Fibroblast of lung (primary cell): ENCODE measurements at regions not wholly inside any gene's neighbourhood (a gene's known extent, or its start where the extent isn't known, plus 50 kb on each side); places are given as distances from the start of the nearest gene placed in this dataset.

Experiments
- DNase-seq, 2 donors: peaks; one replicate each; pipeline versions ENCODE4 v3.0.0 to v3.0.0-alpha.2; 2010; ENCODE audit warnings: low read depth in 2 of 2
- H2AFZ ChIP-seq: 2 replicates; pipeline ENCODE4 v1.5.1; 2012; ENCODE audit warnings: low read length, control low read depth, inconsistent platforms
- H3K27ac ChIP-seq: 2 replicates; pipeline ENCODE4 v1.5.1; 2011; ENCODE audit warnings: low read length, control low read depth; ENCODE audit not compliant: insufficient read depth
- H3K27me3 ChIP-seq: 2 replicates; pipeline ENCODE4 v1.5.1; 2011; ENCODE audit warnings: mild to moderate bottlenecking, low read length; ENCODE audit not compliant: control insufficient read depth, insufficient read depth
- H3K36me3 ChIP-seq: 2 replicates; pipeline ENCODE4 v1.5.1; 2011; ENCODE audit warnings: low read length; ENCODE audit not compliant: control insufficient read depth, insufficient read depth
- H3K4me1 ChIP-seq: 2 replicates; pipeline ENCODE4 v1.5.1; 2011; ENCODE audit warnings: low read length; ENCODE audit not compliant: control insufficient read depth, insufficient read depth; ENCODE audit errors: extremely low read depth
- H3K4me2 ChIP-seq: 2 replicates; pipeline ENCODE4 v1.5.1; 2011; ENCODE audit warnings: low read length, control low read depth; ENCODE audit not compliant: insufficient read depth; ENCODE audit errors: extremely low read depth
- H3K4me3 ChIP-seq, 4 experiments: fragments of 200-600 bp in 1 of 4; sonication (generic) in 1 of 4; replicated peaks in 1 of 4; 2 replicates each; pipeline ENCODE4 v1.5.1; 2011 to 2016; ENCODE audit warnings: low read length in 4 of 4, low read depth in 3 of 4, mild to moderate bottlenecking in 3 of 4, control low read depth in 2 of 4, inconsistent platforms in 1 of 4, mixed read lengths in 1 of 4; ENCODE audit not compliant: insufficient read depth in 1 of 4; ENCODE audit errors: control extremely low read depth in 1 of 4
- H3K79me2 ChIP-seq: 2 replicates; pipeline ENCODE4 v1.5.1; 2012; ENCODE audit warnings: mild to moderate bottlenecking, low read length, inconsistent platforms; ENCODE audit not compliant: control insufficient read depth, insufficient read depth
- H3K9ac ChIP-seq: 2 replicates; pipeline ENCODE4 v1.5.1; 2011; ENCODE audit warnings: mild to moderate bottlenecking, low read length, control low read depth; ENCODE audit not compliant: insufficient read depth
- H3K9me3 ChIP-seq: 2 replicates; pipeline ENCODE4 v1.5.1; 2012; ENCODE audit warnings: low read depth, low read length; ENCODE audit not compliant: control insufficient read depth, insufficient read depth
- H4K20me1 ChIP-seq: 2 replicates; pipeline ENCODE4 v1.5.1; 2011; ENCODE audit warnings: low read length; ENCODE audit not compliant: control insufficient read depth, insufficient read depth; ENCODE audit errors: extremely low read depth
- CTCF ChIP-seq, 2 donors: IDR thresholded peaks in 1 of 2; conservative IDR thresholded peaks in 1 of 2; 1 replicate in 1 of 2; 2 replicates in 1 of 2; pipeline ENCODE4 v1.5.1; 2011 to 2012; ENCODE audit warnings: low read length in 2 of 2, control low read depth in 1 of 2, inconsistent platforms in 1 of 2, low read depth in 1 of 2, mild to moderate bottlenecking in 1 of 2
- EZH2 ChIP-seq: IDR thresholded peaks from 2 replicates; pipeline ENCODE4 v1.5.1; 2012; ENCODE audit warnings: low read length, control low read depth, mild to moderate bottlenecking; ENCODE audit errors: missing control alignments

- H3K27ac ChIP-seq = no peak overlapping the region
- TF ChIP-seq CTCF (conservative IDR thresholded peaks at IDR 0.05 in 1 of 2, IDR thresholded peaks at IDR 0.05 in 1 of 2; ENCODE audit: low read depth in 1 of 2, low read length in 2 of 2) (no peak), EZH2 (no peak)
These were observed 411.2 kb downstream of the DTHD1 start for GRCh38 chr4:36692586-36692985.

GRCh38 chr4:36702245-36702644 is 420.8 kb downstream of the DTHD1 start:
- no peaks in the 10 kb centered on the region for H3K27me3 ChIP-seq
- no peaks in the 10 kb centered on the region for H3K4me1 ChIP-seq
- H3K4me2 ChIP-seq = no peak overlapping the region
- DNase-seq = no peak
- H3K36me3 ChIP-seq = no peaks in the 10 kb centered on the region
- no peaks in the 10 kb centered on the region for H3K9me3 ChIP-seq
- H2AFZ ChIP-seq = no peak overlapping the region
- H3K9ac ChIP-seq = no peak overlapping the region
- no peaks in the 10 kb centered on the region for H4K20me1 ChIP-seq
- H3K79me2 ChIP-seq = no peaks in the 10 kb centered on the region
- no peak overlapping the region for H3K27ac ChIP-seq
- TF ChIP-seq CTCF (conservative IDR thresholded peaks at IDR 0.05 in 1 of 2, IDR thresholded peaks at IDR 0.05 in 1 of 2; ENCODE audit: low read depth in 1 of 2, low read length in 2 of 2) (no peak), EZH2 (no peak)
- H3K4me3 ChIP-seq = no peak overlapping the region

More at GRCh38 chr4:36692586-36692985, 411.2 kb downstream of the DTHD1 start:
- Histone ChIP-seq H2AFZ (no peak overlapping the region), H3K9me3 (no peaks in the 10 kb centered on the region), H3K4me1 (no peaks in the 10 kb centered on the region), H3K4me2 (no peak overlapping the region), H3K4me3 (no peak overlapping the region), H3K36me3 (no peaks in the 10 kb centered on the region), H3K79me2 (no peaks in the 10 kb centered on the region), H4K20me1 (no peaks in the 10 kb centered on the region), H3K9ac (no peak overlapping the region), H3K27me3 (no peaks in the 10 kb centered on the region)
- no peak for DNase-seq

- Histone ChIP-seq H2AFZ (no peak overlapping the region), H3K79me2 (no peaks in the 10 kb centered on the region), H3K9ac (no peak overlapping the region), H3K9me3 (no peaks in the 10 kb centered on the region), H3K36me3 (no peaks in the 10 kb centered on the region), H3K27ac (no peak overlapping the region), H3K4me2 (no peak overlapping the region), H3K4me1 (no peaks in the 10 kb centered on the region), H3K4me3 (no peak overlapping the region), H3K27me3 (no peaks in the 10 kb centered on the region), H4K20me1 (no peaks in the 10 kb centered on the region)
- no peak for TF ChIP-seq CTCF (conservative IDR thresholded peaks at IDR 0.05 in 1 of 2, IDR thresholded peaks at IDR 0.05 in 1 of 2; ENCODE audit: low read depth in 1 of 2, low read length in 2 of 2)
- no peak for TF ChIP-seq EZH2
- no peak for DNase-seq
These were observed 422.9 kb downstream of the DTHD1 start for GRCh38 chr4:36704289-36704688.
